Left renal cortex interstitium (tissue), 4 donors: ENCODE measurements at regions not wholly inside any gene's neighbourhood (a gene's known extent, or its start where the extent isn't known, plus 50 kb on each side); places are given as distances from the start of the nearest gene placed in this dataset.
A peak's percentile ranks its signal among the peaks of the same experiment; 100 is the strongest.
"Not testable (repeated sequence)": the region's sequence is repeated elsewhere in the genome, so short reads cannot be mapped to it uniquely, and the experiment has no call there.

Experiments used
- DNase-seq, 4 donors: peaks; one replicate each; pipeline ENCODE4 v3.0.0-alpha.2; 2013; ENCODE audit warnings: low read depth in 4 of 4, low spot score in 2 of 4, missing footprints in 1 of 4

DNA sequence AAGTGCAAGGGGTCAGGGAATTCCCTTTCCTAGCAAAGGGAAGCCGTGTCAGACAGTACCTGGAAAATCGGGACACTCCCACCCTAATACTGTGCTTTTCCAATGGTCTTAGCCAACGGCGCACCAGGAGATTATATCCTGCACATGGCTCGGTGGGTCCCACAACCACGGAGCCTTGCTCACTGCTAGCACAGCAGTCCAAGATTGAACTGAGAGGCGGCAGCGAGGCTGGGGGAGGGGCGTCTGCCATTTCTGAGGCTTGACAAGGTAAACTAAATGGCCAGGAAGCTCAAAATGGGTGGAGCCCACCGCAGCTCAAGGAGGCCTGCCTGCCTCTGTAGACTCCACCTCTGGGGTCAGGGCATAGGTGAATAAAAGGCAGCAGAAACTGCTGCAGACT is 76.5 kb upstream of the LINC00632 start:
- not testable (repeated sequence) for DNase-seq

DNA sequence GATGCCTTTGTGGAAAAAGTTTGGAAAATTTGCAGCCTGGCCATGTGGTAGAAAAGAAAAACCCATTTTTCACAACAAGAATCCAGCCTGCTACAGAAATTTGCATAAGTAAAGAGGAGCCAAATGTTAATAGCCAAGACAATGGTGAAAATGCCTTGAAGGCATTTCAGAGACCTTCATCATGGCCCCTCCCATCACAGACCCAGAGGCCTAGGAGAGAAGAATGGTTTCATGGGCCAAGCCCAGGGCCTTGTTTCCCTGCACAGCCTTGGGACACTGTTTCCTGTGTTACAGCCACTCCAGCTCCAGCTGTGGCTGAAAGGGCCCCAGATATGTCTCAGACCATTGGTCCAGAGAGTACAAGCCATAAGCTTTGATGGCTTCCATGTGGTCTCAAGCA is 101.4 kb upstream of the LINC00632 start:
- no peak for DNase-seq

DNA sequence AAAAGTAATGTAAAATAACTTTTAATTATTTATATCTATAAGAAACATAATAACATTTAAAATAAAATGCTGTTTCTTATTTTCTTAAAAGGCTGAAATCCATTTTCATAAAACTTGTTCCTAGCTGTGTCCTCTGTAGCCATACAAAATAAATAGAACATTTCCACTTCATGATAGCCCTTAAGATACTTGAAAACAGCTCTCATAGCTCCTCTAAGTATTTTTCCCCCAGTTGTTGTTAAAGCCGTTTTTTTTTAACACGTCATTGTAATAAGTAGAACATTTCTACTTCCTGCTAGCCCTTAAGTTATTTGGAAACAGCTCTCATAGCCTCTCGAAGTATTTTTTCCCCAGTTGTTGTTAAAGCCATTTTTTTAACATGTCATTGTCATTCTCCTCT is 97.3 kb upstream of the SOX3 start:
- no peak for DNase-seq

DNA sequence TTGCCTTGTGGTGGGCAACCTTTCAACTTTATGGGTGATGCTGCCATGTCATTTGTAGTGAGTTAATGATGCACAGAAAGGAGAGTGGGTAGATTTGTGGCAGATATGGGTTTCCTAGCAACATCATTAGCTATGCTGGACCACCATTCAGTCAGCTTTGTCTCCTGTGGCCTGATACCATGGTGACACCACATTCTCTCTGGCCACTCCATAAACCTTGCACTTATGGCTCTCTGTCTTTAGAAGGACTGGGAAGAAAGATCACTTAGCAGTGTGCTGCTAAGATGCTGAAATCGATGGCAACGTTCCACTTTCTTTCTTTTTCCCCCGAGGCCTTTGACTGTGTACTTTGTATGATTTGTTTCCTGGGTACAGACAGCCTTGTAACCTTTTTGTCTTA is 95.0 kb upstream of the SOX3 start:
- no peak for DNase-seq

DNA sequence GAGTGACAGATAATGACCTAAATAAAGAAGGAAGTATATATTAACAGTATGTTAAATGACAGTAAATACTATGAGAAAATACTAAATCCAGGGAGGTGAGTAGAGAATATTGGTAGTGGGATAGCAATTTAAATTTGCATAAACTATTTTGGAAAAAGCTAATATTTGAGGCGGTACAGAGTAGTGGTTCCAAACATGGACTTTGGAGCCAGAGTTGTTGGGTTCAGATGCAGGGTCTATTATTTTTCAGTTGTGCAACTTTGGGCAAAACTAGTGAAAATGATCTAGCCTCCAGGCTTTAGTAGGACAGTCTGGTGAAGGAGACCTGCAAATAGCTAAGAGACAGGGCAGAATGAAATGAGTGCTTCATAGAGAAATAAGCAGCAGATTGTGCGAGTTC is 84.8 kb upstream of the SOX3 start:
- no peak for DNase-seq

DNA sequence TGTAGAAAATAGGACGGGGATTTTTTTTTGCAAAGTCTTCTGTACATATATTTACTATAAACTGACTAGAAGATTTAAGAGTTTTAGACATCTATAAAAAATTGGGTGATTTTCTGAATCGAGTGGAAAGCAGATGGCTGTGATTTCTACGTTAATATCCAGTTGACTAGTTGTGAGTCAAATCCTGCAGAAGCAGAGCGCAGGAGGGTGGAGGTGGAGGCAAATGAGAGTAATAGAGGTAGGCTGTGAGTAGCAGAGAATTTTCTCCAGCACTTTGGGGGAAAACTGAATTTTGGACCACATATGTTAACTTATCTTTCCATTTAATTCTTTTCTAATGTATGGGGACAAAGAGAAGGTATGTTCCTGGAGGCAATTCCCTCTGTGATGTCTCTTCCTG is 82.1 kb upstream of the SOX3 start:
- no peak for DNase-seq

DNA sequence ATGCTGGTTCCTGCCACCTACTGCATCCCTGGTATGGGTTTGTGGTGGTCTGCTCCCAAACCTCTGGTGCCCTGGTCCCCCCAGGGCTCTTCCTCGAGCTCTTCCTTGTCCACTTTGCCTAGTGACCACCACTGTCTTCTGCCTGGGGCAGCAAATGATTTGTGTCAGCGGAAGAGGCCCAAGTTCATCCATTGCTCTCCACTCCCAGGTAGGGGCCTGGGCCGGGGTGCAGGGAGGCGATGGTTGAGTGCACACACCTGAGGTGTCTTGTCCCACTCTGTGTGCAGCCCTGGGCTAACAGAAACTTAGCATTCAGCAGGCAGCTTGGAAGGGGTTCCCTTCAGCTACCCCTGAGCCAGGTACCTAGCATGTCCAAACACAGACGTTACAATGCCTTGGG is 75.6 kb upstream of the SOX3 start:
- no peak for DNase-seq

DNA sequence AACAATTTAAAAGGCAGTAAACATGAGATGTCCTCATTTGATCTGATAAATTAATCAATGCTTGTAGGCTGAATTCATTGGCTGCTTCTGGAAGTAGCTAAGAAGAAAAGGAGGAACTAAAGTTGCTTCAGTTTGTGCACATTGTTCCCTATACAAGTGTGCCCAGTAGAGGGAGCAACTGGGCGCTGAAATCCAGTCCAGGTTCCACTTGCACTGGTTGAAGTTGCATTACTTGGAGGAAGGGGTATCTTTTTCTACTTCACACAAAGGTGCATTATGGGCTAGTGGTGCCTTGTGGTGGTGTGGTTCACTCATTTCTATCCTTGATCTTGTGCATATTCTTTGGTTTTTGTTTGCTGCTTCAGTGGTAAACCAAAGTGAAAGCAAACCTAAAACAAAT is 67.9 kb upstream of the SOX3 start:
- peak in 1 of 4 donors; percentile 21 for DNase-seq

DNA sequence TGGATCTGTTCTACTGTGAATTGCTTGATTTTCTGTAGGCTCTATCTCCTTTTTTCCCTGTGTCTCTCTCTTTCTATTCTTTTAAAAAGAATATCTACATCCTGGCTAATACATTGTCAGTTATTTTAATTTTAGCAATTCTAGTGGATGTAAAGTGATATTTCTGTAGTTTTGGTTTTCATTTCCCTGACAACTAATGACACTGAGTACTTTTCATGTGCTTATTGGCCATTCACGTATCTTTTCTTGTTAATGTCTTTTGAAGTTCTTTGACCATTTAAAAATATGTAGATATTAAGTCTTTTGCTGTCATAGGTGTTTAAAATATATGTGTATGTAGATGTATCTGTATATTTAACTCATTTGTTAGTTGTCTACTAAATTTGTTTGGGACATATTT is 59.0 kb upstream of the SOX3 start:
- DNase-seq, result no peak
